Panc1 (cell line): ENCODE measurements at regions not wholly inside any gene's neighbourhood (a gene's known extent, or its start where the extent isn't known, plus 50 kb on each side); places are given as distances from the start of the nearest gene placed in this dataset.

Experiments
- ATAC-seq: fragments of 200-7000 bp; cut with Tn5 transposase; 2 replicates; pipeline ENCODE4 v1.9.1; 2020; ENCODE audit warnings: mild to moderate bottlenecking, moderate library complexity
- BruUV-seq: library from RNA; stranded (reverse); fragments of 400-500 nt; replicated peaks from 2 replicates; lab custom pipeline; 2021; lab: Mats Ljungman, UMichigan
- CTCF ChIA-PET: fragments of 300-600 bp; sonication (Branson Sonifier 250); formaldehyde crosslinking; loops from one replicate; lab custom pipeline; 2022; ENCODE audit warnings: antibody characterized with exemption; lab: Charles Lee
- POLR2A ChIA-PET: fragments of 300-600 bp; sonication (Branson Sonifier 250); formaldehyde crosslinking; loops from one replicate; lab custom pipeline; 2022; ENCODE audit warnings: antibody characterized with exemption; lab: Charles Lee
- DNase-seq: peaks from one replicate; pipeline ENCODE4 v3.0.0-alpha.2; 2010; ENCODE audit warnings: low read depth, low spot score
- H3K27ac ChIP-seq: 2 replicates; pipeline ENCODE4 v1.5.1; 2011; ENCODE audit warnings: mild to moderate bottlenecking, low read length, inconsistent platforms
- H3K27me3 ChIP-seq: fragments of 200-500 bp; sonication (Bioruptor generic); 2 replicates; pipeline ENCODE4 v1.6.0; 2014; ENCODE audit warnings: low read length, inconsistent platforms; ENCODE audit not compliant: control insufficient read depth, insufficient read depth
- H3K36me3 ChIP-seq: fragments of 200-500 bp; sonication (Bioruptor generic); 2 replicates; pipeline ENCODE4 v1.5.1; 2014; ENCODE audit warnings: inconsistent platforms, mild to moderate bottlenecking, low read length, moderate library complexity; ENCODE audit not compliant: control insufficient read depth, insufficient read depth
- H3K4me1 ChIP-seq: 2 replicates; pipeline ENCODE4 v1.5.1; 2011; ENCODE audit warnings: inconsistent platforms, mild to moderate bottlenecking, low read length, moderate library complexity; ENCODE audit not compliant: control insufficient read depth, insufficient read depth
- H3K4me3 ChIP-seq, 2 experiments: 2 replicates each; pipeline ENCODE4 v1.5.1; 2011 to 2012; ENCODE audit warnings: low read depth in 2 of 2, low read length in 2 of 2, mild to moderate bottlenecking in 2 of 2, inconsistent platforms in 1 of 2, moderate library complexity in 1 of 2
- H3K9me3 ChIP-seq: fragments of 200-500 bp; sonication (Bioruptor generic); 2 replicates; pipeline ENCODE4 v1.5.1; 2014; ENCODE audit warnings: low read depth, mild to moderate bottlenecking, inconsistent platforms, low read length, moderate library complexity; ENCODE audit not compliant: control insufficient read depth, insufficient read depth
- CTCF ChIP-seq: fragments of 450-650 bp; IDR thresholded peaks from 2 replicates; pipeline ENCODE4 v1.5.1; 2017; ENCODE audit warnings: mild to moderate bottlenecking
- POLR2AphosphoS5 ChIP-seq: IDR thresholded peaks from 2 replicates; pipeline ENCODE4 v1.6.1; 2012; ENCODE audit warnings: mild to moderate bottlenecking, low read depth, low read length, moderate library complexity
- REST ChIP-seq, 2 experiments: IDR thresholded peaks; 2 replicates each; pipeline ENCODE4 v1.6.1; 2011 to 2012; ENCODE audit warnings: low read depth in 2 of 2, control low read depth in 1 of 2, low read length in 1 of 2, mild to moderate bottlenecking in 1 of 2, moderate library complexity in 1 of 2; ENCODE audit not compliant: insufficient read depth in 1 of 2
- SIN3A ChIP-seq: IDR thresholded peaks from 2 replicates; pipeline ENCODE4 v1.6.1; 2012; ENCODE audit warnings: low read depth, mild to moderate bottlenecking, low read length, moderate library complexity, borderline replicate concordance; ENCODE audit not compliant: insufficient read depth
- TCF7L2 ChIP-seq: IDR thresholded peaks from 2 replicates; pipeline ENCODE4 v1.6.1; 2011; ENCODE audit warnings: mild to moderate bottlenecking, low read depth, low read length, inconsistent platforms
- in situ Hi-C: cut with HindIII; loops from 2 replicates; pipeline ENCODE4 v1.10.0; 2016; ENCODE audit warnings: low sequenced_read_pairs, low pct_unique_long_range_greater_than_20kb
- intact Hi-C: fragments of 100-400 bp; cut with micrococcal nuclease; formaldehyde crosslinking; loops from one replicate; pipeline ENCODE4 v1.10.0; 2022; ENCODE audit not compliant: unreplicated experiment

GRCh38 chr2:194616334-194616733, 1040.7 kb upstream of the SLC39A10 start:
- Histone ChIP-seq H3K9me3 (peaks cover under 1% of the 10 kb centered on the region; the same call in 1 of the 2 replicates), H3K27ac (no peak overlapping the region), H3K27me3 (no peaks in the 10 kb centered on the region), H3K4me1 (no peaks in the 10 kb centered on the region), H3K4me3 (no peak overlapping the region), H3K36me3 (no peaks in the 10 kb centered on the region)
- ChIA-PET POLR2A (no interaction called here), CTCF (no interaction called here)
- ATAC-seq = no peak
- no peak for DNase-seq
- no TSS peak for BruUV-seq
- in situ Hi-C loops (no loop called here), intact Hi-C loops (no loop called here)
- no peak for TF ChIP-seq CTCF
- TF ChIP-seq POLR2AphosphoS5 = no peak
- TF ChIP-seq TCF7L2 = no peak
- no peak for TF ChIP-seq SIN3A
- TF ChIP-seq REST (IDR thresholded peaks at IDR 0.05; ENCODE audit: insufficient read depth in 1 of 2, low read depth in 2 of 2, low read length in 1 of 2) = no peak

GRCh38 chr2:194610297-194610696, 1046.7 kb upstream of the SLC39A10 start:
- H3K9me3 ChIP-seq = peaks cover 14% of the 10 kb centered on the region; the same call in 1 of the 2 replicates
- no peaks in the 10 kb centered on the region for H3K36me3 ChIP-seq
- DNase-seq (no peak), ATAC-seq (no peak)
- CTCF ChIA-PET = no interaction called here
- in situ Hi-C loops = no loop called here
- H3K4me3 ChIP-seq = no peak overlapping the region
- TF ChIP-seq TCF7L2 (no peak), SIN3A (no peak), CTCF (no peak), REST (IDR thresholded peaks at IDR 0.05; ENCODE audit: insufficient read depth in 1 of 2, low read depth in 2 of 2, low read length in 1 of 2) (no peak), POLR2AphosphoS5 (no peak)
- POLR2A ChIA-PET = no interaction called here
- intact Hi-C loops = no loop called here
- BruUV-seq = no TSS peak
- H3K4me1 ChIP-seq = no peaks in the 10 kb centered on the region
- H3K27me3 ChIP-seq = no peaks in the 10 kb centered on the region
- H3K27ac ChIP-seq = no peak overlapping the region
